ENCODE measurements at regions not wholly inside any gene's neighbourhood (a gene's known extent, or its start where the extent isn't known, plus 50 kb on each side); places are given as distances from the start of the nearest gene placed in this dataset.

DNA sequence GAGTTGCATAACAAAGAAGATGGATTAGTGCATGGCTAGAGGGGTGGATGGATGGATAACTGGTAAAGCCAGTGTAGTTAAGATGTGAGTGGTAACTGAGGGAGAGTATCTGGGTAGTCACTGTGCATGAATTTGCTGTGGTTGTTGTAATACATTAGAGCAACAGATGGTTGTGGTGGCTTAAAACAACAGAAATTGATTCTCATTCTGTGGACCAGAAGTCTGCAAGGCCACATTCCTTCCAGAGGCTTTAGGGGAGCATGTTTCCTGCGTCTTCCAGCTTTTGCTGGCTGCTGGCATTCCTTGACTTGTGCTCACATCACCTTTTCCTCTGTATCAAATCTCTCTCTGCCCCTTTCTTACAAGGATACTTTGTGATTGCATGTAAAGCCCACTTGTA, 155.4 kb downstream of the ASB1 start:
- Histone ChIP-seq H2AFZ (ENCODE audit: low read depth, low read length) (no peak overlapping the region), H3K79me2 (ENCODE audit: low read length) (no peaks in the 10 kb centered on the region), H3K27me3 (ENCODE audit: low read depth, low read length) (no peaks in the 10 kb centered on the region), H3K9ac (ENCODE audit: low read length) (no peak overlapping the region), H3K27ac (ENCODE audit: low read length) (no peak overlapping the region), H3K4me1 (ENCODE audit: low read length) (no peaks in the 10 kb centered on the region), H3K4me3 (ENCODE audit: low read length) (no peak overlapping the region), H3K9me3 (ENCODE audit: insufficient read depth, low read length) (no peaks in the 10 kb centered on the region), H3K36me3 (replicated peaks; ENCODE audit: low read depth, low read length) (no peaks in the 10 kb centered on the region), H4K20me1 (ENCODE audit: insufficient read depth, low read length) (no peaks in the 10 kb centered on the region), H3K4me2 (ENCODE audit: low read length) (no peak overlapping the region)
- TF ChIP-seq EZH2phosphoT487 (IDR thresholded peaks at IDR 0.05; ENCODE audit: low read depth) = no peak
- TF ChIP-seq, protein P1, sequence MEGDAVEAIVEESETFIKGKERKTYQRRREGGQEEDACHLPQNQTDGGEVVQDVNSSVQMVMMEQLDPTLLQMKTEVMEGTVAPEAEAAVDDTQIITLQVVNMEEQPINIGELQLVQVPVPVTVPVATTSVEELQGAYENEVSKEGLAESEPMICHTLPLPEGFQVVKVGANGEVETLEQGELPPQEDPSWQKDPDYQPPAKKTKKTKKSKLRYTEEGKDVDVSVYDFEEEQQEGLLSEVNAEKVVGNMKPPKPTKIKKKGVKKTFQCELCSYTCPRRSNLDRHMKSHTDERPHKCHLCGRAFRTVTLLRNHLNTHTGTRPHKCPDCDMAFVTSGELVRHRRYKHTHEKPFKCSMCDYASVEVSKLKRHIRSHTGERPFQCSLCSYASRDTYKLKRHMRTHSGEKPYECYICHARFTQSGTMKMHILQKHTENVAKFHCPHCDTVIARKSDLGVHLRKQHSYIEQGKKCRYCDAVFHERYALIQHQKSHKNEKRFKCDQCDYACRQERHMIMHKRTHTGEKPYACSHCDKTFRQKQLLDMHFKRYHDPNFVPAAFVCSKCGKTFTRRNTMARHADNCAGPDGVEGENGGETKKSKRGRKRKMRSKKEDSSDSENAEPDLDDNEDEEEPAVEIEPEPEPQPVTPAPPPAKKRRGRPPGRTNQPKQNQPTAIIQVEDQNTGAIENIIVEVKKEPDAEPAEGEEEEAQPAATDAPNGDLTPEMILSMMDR (IDR thresholded peaks at IDR 0.05; ENCODE audit: low read depth, low read length) = no peak

DNA sequence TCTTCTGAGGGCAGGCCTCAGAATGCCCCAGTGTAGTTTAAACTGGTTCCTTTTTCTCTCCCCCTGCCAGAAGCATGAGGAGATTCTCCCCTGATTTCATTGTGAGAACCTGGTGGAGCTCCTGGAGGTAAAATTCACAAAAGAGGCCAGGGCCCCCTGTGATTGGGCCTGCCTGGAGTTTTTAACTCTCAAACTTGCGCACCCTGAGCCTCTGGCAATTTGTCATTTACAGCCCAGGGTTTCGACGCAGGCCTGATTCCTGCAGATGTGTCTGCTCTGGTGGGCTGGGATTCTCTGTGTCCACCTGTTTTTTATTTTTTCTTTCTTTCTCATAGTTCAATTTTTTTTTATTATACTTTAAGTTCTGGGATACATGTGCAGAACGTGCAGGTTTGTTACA, 157.9 kb downstream of the ASB1 start:
- Histone ChIP-seq H2AFZ (ENCODE audit: low read depth, low read length) (no peak overlapping the region), H3K27ac (ENCODE audit: low read length) (no peak overlapping the region), H3K36me3 (replicated peaks; ENCODE audit: low read depth, low read length) (no peaks in the 10 kb centered on the region), H3K9me3 (ENCODE audit: insufficient read depth, low read length) (no peaks in the 10 kb centered on the region), H3K9ac (ENCODE audit: low read length) (no peak overlapping the region), H4K20me1 (ENCODE audit: insufficient read depth, low read length) (no peaks in the 10 kb centered on the region), H3K4me1 (ENCODE audit: low read length) (no peaks in the 10 kb centered on the region), H3K79me2 (ENCODE audit: low read length) (no peaks in the 10 kb centered on the region), H3K4me2 (ENCODE audit: low read length) (no peak overlapping the region), H3K27me3 (ENCODE audit: low read depth, low read length) (no peaks in the 10 kb centered on the region), H3K4me3 (ENCODE audit: low read length) (no peak overlapping the region)
- TF ChIP-seq, protein P1 (IDR thresholded peaks at IDR 0.05; ENCODE audit: low read depth, low read length) = no peak
- TF ChIP-seq EZH2phosphoT487 (IDR thresholded peaks at IDR 0.05; ENCODE audit: low read depth) = no peak

DNA sequence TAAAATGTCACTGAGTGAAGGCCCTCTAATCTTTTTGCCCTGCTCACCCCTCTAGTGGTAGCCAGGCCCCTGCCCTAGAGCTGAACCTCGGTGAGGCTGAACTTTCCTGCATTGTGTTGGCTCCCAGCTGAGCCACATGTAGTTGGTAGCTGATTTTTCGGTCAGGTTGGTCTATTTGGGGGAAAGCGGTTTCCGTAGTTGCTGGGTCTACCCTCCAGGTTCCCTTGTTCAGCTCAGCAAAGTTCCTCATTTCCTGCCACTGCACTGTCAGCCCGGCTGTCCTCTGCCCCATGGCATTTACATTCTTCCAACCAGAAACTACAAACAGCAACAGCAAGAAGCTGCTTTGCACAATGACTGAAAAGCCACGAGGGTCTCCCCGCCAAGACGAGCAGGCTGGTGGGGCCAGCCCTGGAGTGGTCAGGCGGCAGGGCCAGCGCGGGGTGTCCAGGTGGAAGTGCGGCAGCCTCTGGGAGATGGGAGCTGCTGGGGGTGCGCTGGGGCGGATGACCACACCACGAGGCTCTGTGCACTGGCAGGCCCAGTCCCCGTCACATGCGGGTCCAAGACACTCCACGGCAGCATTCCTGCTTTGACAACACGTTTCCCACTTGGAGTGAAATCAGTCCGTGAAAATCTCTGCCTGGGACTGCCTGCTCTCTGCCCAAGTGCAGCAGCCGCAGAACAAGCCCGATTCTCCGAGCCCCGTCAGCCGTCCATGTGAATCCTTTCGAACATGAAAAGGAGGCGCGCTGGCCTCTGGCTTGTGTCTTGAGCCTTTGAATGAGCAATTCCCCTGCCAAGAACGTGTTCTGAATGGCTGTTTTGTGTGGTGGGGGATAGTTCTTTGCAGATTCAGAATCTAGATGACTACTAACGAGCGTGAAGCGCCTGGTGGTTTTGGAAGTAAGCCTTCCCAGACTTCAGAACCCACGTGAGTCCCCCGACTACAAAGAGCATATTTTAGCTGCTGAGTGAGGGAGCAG, 159.4 kb downstream of the ASB1 start:
- H3K4me1 ChIP-seq (ENCODE audit: low read length) = no peaks in the 10 kb centered on the region
- H3K36me3 ChIP-seq (replicated peaks; ENCODE audit: low read depth, low read length) = no peaks in the 10 kb centered on the region
- H2AFZ ChIP-seq (ENCODE audit: low read depth, low read length) = no peak overlapping the region
- H3K27ac ChIP-seq (ENCODE audit: low read length) = no peak overlapping the region
- H3K4me3 ChIP-seq (ENCODE audit: low read length) = no peak overlapping the region
- no peaks in the 10 kb centered on the region for H4K20me1 ChIP-seq (ENCODE audit: insufficient read depth, low read length)
- H3K27me3 ChIP-seq (ENCODE audit: low read depth, low read length) = no peaks in the 10 kb centered on the region
- H3K79me2 ChIP-seq (ENCODE audit: low read length) = no peaks in the 10 kb centered on the region
- TF ChIP-seq, protein P1 (IDR thresholded peaks at IDR 0.05; ENCODE audit: low read depth, low read length) = no peak
- no peak for TF ChIP-seq EZH2phosphoT487 (IDR thresholded peaks at IDR 0.05; ENCODE audit: low read depth)
- no peak overlapping the region for H3K4me2 ChIP-seq (ENCODE audit: low read length)
- H3K9ac ChIP-seq (ENCODE audit: low read length) = no peak overlapping the region
- no peaks in the 10 kb centered on the region for H3K9me3 ChIP-seq (ENCODE audit: insufficient read depth, low read length)

DNA sequence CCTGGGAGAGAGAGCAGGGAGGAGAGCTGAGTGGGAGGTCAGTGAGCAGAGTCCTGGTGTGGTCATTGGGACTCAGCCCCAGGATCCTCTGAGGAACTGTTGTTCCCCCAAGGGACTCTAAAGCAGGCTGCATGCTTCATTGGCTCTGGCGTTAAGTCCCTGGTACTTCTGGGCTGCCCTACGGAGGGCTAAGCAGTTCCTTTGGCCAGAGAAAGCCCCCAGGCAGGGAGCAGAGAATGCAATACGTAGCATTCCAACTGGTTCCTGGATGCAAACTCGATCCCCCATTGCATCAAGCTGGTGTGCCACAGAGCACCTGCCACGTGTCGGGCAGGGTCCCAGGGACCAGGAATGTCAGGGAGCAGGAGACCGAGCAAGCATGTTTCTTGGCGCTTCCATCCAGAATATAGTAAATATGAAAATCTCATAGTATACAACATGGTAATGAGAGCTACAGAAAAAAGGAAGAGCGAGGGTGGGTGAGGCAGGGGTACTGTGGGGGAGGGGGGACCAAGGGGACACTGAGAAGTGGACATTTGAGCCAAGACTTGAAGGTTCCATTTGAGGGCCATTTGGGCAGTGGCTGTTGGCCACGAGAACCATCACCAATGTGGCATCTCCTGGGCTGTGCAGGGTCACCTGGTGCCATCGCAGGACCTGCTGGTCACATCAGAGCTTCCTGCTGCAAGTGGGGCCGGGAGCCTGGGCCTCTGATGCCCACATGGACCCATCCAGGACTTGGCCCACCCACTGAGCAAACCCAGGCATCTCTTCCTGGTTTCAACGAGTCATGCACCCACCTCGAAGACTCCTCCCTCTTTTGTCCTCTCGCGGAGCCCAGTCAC, 160.4 kb downstream of the ASB1 start:
- H4K20me1 ChIP-seq (ENCODE audit: insufficient read depth, low read length) = no peaks in the 10 kb centered on the region
- no peaks in the 10 kb centered on the region for H3K79me2 ChIP-seq (ENCODE audit: low read length)
- H3K9ac ChIP-seq (ENCODE audit: low read length) = no peak overlapping the region
- no peak overlapping the region for H3K27ac ChIP-seq (ENCODE audit: low read length)
- H3K4me1 ChIP-seq (ENCODE audit: low read length) = no peaks in the 10 kb centered on the region
- no peak overlapping the region for H2AFZ ChIP-seq (ENCODE audit: low read depth, low read length)
- no peak for TF ChIP-seq EZH2phosphoT487 (IDR thresholded peaks at IDR 0.05; ENCODE audit: low read depth)
- TF ChIP-seq, protein P1 (IDR thresholded peaks at IDR 0.05; ENCODE audit: low read depth, low read length) = no peak
- no peak overlapping the region for H3K4me2 ChIP-seq (ENCODE audit: low read length)
- no peaks in the 10 kb centered on the region for H3K9me3 ChIP-seq (ENCODE audit: insufficient read depth, low read length)
- no peaks in the 10 kb centered on the region for H3K27me3 ChIP-seq (ENCODE audit: low read depth, low read length)
- H3K36me3 ChIP-seq (replicated peaks; ENCODE audit: low read depth, low read length) = no peaks in the 10 kb centered on the region
- no peak overlapping the region for H3K4me3 ChIP-seq (ENCODE audit: low read length)
